ENCODE measurements at regions not wholly inside any gene's neighbourhood (a gene's known extent, or its start where the extent isn't known, plus 50 kb on each side); places are given as distances from the start of the nearest gene placed in this dataset.

DNA sequence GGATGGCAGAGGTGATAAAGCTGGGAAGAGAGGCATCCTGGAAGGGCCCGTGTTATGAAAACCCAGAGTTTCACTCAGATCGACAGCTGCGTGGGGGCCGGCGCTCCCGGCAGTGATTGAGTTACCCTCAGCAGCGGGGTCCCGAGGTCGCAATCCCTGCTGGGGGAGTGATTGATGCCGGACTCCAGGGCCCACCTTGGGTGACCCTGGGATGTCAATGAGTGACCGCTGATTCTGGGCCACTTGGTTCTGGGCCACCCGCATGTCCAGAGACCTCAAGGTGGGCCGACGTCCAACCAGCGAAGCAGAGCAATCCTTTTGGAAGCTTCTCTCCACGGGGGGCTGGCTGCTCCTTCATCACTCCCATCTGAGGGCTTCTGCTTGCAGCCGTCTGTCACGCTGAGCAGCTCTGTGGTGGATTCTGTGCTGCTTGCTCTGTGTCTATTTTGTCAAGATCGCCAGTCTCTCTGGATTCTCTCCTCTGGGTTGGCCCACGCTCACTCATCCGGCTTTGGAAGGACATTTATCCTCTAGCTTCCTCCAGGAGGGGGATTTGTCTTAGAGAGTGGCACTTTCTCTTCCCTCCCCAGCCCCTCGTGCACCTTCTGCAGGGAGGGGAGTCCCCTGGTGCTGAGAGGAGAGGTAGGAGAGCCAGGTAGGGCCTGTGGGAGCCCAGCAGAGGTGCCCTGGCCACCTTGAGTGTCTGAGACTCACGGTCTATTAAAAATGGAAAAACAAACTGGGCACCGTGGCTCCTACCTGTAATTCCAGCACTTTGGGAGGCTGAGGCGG lies 110.9 kb upstream of the C1orf174 start:
- no peak for DNase-seq (ENCODE audit: low read depth, low spot score)
- H3K27ac ChIP-seq, result no peak overlapping the region

DNA sequence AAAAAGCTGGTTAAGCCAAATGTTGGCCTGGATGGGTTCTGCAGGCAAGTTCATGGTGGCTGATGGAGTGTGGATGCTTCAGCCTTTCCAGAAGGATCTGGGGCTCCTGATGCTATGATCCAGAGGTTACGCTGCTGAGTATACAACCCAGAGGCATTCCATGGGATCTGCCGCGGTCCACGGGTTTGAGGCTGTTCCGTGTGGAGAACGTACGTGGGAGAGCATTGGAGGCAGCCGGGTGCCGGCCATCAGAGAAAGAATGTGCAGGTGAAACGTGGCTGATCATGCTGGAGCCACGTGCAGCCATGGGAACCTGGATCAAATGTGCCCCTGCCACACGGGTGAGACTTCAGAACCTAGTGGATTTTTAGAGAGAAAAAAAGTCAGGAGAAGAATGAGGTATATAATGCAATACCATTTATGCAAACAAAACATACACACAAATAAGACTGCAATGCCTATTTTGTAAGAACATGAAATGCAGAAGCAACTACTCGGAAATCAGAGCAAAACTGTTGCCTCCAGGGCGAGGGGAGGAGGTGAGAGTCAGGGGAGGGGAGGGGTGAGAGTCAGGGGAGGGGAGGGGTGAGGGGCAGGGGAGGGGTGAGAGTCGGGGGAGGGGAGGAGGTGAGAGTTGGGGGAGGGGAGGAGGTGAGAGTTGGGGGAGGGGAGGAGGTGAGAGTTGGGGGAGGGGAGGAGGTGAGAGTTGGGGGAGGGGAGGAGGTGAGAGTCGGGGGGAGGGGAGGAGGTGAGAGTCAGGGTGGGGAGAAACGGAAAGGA lies 116.5 kb upstream of the C1orf174 start:
- no peak for DNase-seq (ENCODE audit: low read depth, low spot score)
- no peak overlapping the region for H3K27ac ChIP-seq

- H3K27ac ChIP-seq, result no peak overlapping the region
- no peak for DNase-seq (ENCODE audit: low read depth, low spot score)
Observed at GRCh38 chr1:4017636-4018365, 117.7 kb upstream of the C1orf174 start.

GRCh38 chr1:4018466-4019146 lies 118.5 kb upstream of the C1orf174 start:
- DNase-seq (ENCODE audit: low read depth, low spot score), result no peak
- H3K27ac ChIP-seq, result no peak overlapping the region

GRCh38 chr1:4019147-4019521 lies 119.1 kb upstream of the C1orf174 start:
- no peak overlapping the region for H3K27ac ChIP-seq
- DNase-seq (ENCODE audit: low read depth, low spot score), result no peak

- H3K27ac ChIP-seq, result no peak overlapping the region
- DNase-seq (ENCODE audit: low read depth, low spot score), result no peak
Observed at GRCh38 chr1:4019606-4020331, 119.7 kb upstream of the C1orf174 start.

DNA sequence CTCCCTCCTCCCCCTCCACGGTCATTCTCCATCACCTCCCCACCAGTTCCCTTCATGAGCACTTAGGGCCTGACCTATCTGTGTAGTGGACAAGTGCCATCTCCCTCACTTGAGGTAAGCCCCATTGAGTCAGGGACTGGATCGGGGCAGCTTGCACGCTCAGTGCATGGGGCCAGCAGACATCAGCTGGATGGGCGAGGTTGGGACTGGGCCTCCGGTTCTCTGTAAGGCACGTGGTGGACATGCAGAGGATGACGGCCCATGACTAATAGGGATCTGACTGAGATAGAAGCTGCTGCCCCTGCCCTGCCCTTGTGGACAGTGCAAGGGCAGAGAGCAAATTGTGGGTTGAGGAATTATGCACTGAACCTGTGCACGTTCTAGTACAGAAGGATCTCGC lies 120.4 kb upstream of the C1orf174 start:
- DNase-seq (ENCODE audit: low read depth, low spot score), result no peak
- no peak overlapping the region for H3K27ac ChIP-seq

- no peak for DNase-seq (ENCODE audit: low read depth, low spot score)
- H3K27ac ChIP-seq, result no peak overlapping the region
Observed at GRCh38 chr1:4021136-4021973, 121.3 kb upstream of the C1orf174 start.

GRCh38 chr1:4021974-4022268 lies 121.8 kb upstream of the C1orf174 start:
- no peak overlapping the region for H3K27ac ChIP-seq
- DNase-seq (ENCODE audit: low read depth, low spot score), result no peak

DNA sequence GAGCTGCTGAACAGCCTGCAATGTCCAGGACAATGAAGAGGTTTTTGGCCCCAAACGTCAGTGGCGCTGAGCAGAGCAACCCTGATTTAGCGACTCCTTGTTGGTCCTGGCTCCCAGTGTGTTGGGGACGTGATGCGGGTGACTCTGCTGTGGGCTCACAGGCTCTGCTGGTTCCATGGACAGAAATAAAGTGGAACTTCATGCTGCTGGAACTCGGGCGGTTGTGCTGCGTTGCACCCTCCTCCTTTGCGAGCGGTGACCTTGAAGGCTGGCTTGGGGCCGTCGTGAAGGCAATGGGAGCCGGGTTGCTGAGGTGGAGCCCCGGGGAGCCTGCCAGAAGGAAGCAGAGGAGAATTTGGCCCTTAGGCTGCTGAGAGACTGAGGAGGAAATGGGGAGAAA lies 122.6 kb upstream of the C1orf174 start:
- no peak for DNase-seq (ENCODE audit: low read depth, low spot score)
- H3K27ac ChIP-seq, result no peak overlapping the region

DNA sequence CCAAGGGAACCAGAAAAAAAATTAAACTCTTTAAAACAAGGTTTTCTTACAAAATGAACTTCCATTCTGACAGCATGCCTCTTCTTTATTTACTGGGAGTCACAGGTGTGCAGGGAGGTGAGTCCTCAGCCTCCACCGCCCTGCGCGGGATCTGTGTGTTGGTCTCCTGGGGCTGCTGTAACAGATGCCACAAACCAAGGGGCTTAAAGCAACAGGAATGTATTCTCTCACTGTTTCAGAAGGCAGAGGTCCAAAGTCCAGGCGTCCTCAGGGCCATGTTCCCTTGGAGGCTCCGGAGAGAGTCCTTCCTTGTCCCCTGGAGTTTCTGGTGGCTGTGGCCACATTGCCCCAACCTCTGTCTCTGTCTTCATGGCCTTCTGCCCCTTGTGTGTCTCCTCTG lies 123.6 kb upstream of the C1orf174 start:
- DNase-seq (ENCODE audit: low read depth, low spot score), result no peak
- H3K27ac ChIP-seq, result no peak overlapping the region

- no peak for DNase-seq (ENCODE audit: low read depth, low spot score)
- H3K27ac ChIP-seq, result no peak overlapping the region
Observed at GRCh38 chr1:4024811-4025210, 124.7 kb upstream of the C1orf174 start.

DNA sequence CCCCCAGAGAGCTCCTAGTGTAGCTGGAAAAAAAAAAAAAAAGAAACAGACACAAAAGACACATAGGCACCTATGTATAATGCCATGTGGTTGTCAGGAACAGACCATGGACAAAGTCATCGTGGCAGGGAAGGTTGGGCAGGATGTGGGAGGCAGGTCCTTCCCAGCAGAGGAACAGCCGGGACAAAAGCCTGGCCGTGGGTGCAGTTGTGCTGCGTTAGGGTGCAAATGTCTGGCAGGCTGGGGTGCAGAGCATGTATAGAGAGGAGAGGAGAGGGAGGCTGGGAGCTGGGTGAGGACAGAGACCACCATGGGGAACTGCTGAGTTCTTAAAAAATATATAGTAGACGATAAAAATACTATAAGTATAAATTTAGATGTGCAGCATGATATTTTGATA lies 125.7 kb upstream of the C1orf174 start:
- no peak for DNase-seq (ENCODE audit: low read depth, low spot score)
- no peak overlapping the region for H3K27ac ChIP-seq

- H3K27ac ChIP-seq, result no peak overlapping the region
Observed at GRCh38 chr1:4027008-4027407, 126.9 kb upstream of the C1orf174 start.

DNA sequence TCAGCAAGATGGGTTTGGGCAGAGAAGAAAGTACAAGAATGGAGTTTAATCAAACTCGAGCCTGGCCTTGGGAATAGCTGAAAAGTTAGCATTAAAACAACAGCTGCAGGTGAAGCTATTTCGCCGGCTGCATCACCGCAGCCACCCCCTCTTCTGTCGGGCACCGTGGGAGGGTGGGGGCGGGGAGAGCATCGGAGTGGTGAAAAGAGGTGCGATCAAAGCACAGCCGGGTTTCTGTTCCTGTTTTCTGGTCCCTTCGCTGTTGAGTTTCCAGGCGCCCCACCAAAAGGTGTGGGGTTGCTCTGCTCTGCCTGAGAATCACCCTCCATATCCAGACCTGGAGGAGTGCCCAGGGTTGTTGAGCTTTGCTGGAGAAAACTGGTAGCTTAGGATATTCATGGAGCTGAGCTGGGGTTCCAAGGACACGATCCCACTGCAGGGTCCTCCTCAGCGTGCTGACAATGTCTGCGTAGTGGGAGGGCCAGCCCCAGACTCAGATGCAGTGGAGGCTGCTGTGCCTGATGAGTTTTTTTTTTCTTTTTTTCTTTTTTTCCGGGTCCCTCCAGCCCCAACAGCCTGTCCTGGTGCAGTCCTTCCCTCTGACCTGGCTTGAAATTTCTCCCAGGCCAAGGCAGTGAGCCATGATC lies 127.5 kb upstream of the C1orf174 start:
- H3K27ac ChIP-seq, result no peak overlapping the region
- no peak for DNase-seq (ENCODE audit: low read depth, low spot score)

More at GRCh38 chr1:4027008-4027407, 126.9 kb upstream of the C1orf174 start:
- no peak for DNase-seq (ENCODE audit: low read depth, low spot score)

GRCh38 chr1:4028139-4028501 lies 128.0 kb upstream of the C1orf174 start:
- no peak for DNase-seq (ENCODE audit: low read depth, low spot score)
- H3K27ac ChIP-seq, result no peak overlapping the region

DNA sequence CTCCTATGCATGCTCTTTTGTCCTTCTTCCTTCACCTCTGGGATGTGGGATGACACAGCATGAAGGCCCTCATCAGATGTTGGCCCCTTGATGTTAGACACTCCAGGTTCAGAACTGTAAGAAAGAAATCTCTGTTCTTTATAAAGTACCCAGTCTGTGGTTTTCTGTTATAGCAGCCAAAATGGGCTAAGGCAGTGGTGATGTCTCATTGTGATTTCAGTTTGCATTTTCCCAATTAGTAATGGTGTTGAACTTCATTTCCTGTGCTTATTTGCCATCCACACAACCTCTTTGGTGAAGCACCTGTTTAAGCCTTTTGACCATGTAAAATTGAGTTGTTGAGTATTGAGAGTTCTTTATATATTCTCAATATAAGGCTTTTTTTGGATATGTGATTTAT lies 129.3 kb upstream of the C1orf174 start:
- no peak for DNase-seq (ENCODE audit: low read depth, low spot score)
- H3K27ac ChIP-seq, result no peak overlapping the region

- H3K27ac ChIP-seq, result no peak overlapping the region
- DNase-seq (ENCODE audit: low read depth, low spot score), result no peak
Observed at GRCh38 chr1:4032571-4032970, 132.5 kb upstream of the C1orf174 start.
